H9 (cell line): ENCODE measurements at regions not wholly inside any gene's neighbourhood (a gene's known extent, or its start where the extent isn't known, plus 50 kb on each side); places are given as distances from the start of the nearest gene placed in this dataset.

Experiments
- DNase-seq: peaks from one replicate; pipeline ENCODE4 v3.0.0-alpha.2; 2017
- H2AFZ ChIP-seq: one replicate; pipeline ENCODE4 v1.6.1; 2013; ENCODE audit warnings: mild to moderate bottlenecking, low read length, control low read depth, moderate library complexity
- H2AK5ac ChIP-seq: 2 replicates; pipeline ENCODE4 v1.6.1; 2013; ENCODE audit warnings: low read length, control low read depth, mixed read lengths; ENCODE audit not compliant: insufficient read length
- H2BK120ac ChIP-seq: one replicate; pipeline ENCODE4 v1.6.1; 2013; ENCODE audit warnings: low read depth, mild to moderate bottlenecking, low read length, control low read depth, inconsistent platforms; ENCODE audit not compliant: poor library complexity, severe bottlenecking
- H2BK12ac ChIP-seq: 2 replicates; pipeline ENCODE4 v1.6.1; 2013; ENCODE audit warnings: low read length, control low read depth, mixed read lengths, low read depth; ENCODE audit not compliant: insufficient read length
- H2BK15ac ChIP-seq: 2 replicates; pipeline ENCODE4 v1.6.1; 2013; ENCODE audit warnings: low read depth, low read length, control low read depth
- H2BK20ac ChIP-seq: one replicate; pipeline ENCODE4 v1.6.1; 2013; ENCODE audit warnings: low read depth, mild to moderate bottlenecking, low read length, control low read depth, inconsistent platforms; ENCODE audit not compliant: poor library complexity, severe bottlenecking
- H2BK5ac ChIP-seq: 2 replicates; pipeline ENCODE4 v1.6.1; 2013; ENCODE audit warnings: low read length, control low read depth, mixed read lengths; ENCODE audit not compliant: insufficient read length
- H3K14ac ChIP-seq: 2 replicates; pipeline ENCODE4 v1.6.1; 2013; ENCODE audit warnings: low read length, control low read depth; ENCODE audit not compliant: insufficient read depth
- H3K18ac ChIP-seq: 2 replicates; pipeline ENCODE4 v1.6.1; 2013; ENCODE audit warnings: low read depth, mild to moderate bottlenecking, mixed read lengths, low read length, control low read depth; ENCODE audit not compliant: insufficient read length
- H3K23ac ChIP-seq: 2 replicates; pipeline ENCODE4 v1.6.1; 2013; ENCODE audit warnings: low read length, control low read depth, mixed read lengths, low read depth; ENCODE audit not compliant: insufficient read length
- H3K23me2 ChIP-seq: 2 replicates; pipeline ENCODE4 v1.6.1; 2013; ENCODE audit warnings: low read depth, mild to moderate bottlenecking, mixed read lengths, low read length, control low read depth; ENCODE audit not compliant: insufficient read length, poor library complexity, severe bottlenecking
- H3K27ac ChIP-seq: 2 replicates; pipeline ENCODE4 v1.5.1; 2013; ENCODE audit warnings: low read length, control low read depth, mixed read lengths, low read depth; ENCODE audit not compliant: insufficient read length
- H3K27me3 ChIP-seq: 2 replicates; pipeline ENCODE4 v1.6.1; 2013; ENCODE audit warnings: low read length, control low read depth, inconsistent platforms; ENCODE audit not compliant: insufficient read depth
- H3K4ac ChIP-seq: 2 replicates; pipeline ENCODE4 v1.6.1; 2013; ENCODE audit warnings: low read depth, mild to moderate bottlenecking, control low read depth, inconsistent platforms, low read length, moderate library complexity
- H3K4me1 ChIP-seq: 2 replicates; pipeline ENCODE4 v1.6.1; 2013; ENCODE audit warnings: low read length, control low read depth, inconsistent platforms; ENCODE audit not compliant: insufficient read depth
- H3K4me2 ChIP-seq: 2 replicates; pipeline ENCODE4 v1.6.1; 2013; ENCODE audit warnings: low read length, control low read depth, mixed read lengths; ENCODE audit not compliant: insufficient read length, insufficient read depth
- H3K56ac ChIP-seq: 2 replicates; pipeline ENCODE4 v1.6.1; 2013; ENCODE audit warnings: low read depth, mild to moderate bottlenecking, mixed read lengths, low read length, control low read depth; ENCODE audit not compliant: insufficient read length
- H3K79me1 ChIP-seq: 2 replicates; pipeline ENCODE4 v1.6.1; 2013; ENCODE audit warnings: low read depth, mild to moderate bottlenecking, moderate library complexity, low read length, control low read depth, inconsistent platforms; ENCODE audit not compliant: insufficient read depth, poor library complexity, severe bottlenecking
- H3K79me2 ChIP-seq: 2 replicates; pipeline ENCODE4 v1.6.1; 2013; ENCODE audit warnings: low read length, control low read depth, inconsistent platforms; ENCODE audit not compliant: insufficient read depth
- H3K9ac ChIP-seq: 2 replicates; pipeline ENCODE4 v1.6.1; 2013; ENCODE audit warnings: low read length, control low read depth, mixed read lengths; ENCODE audit not compliant: insufficient read length; ENCODE audit errors: extremely low read depth
- H3K9me3 ChIP-seq: one replicate; pipeline ENCODE4 v1.6.1; 2013; ENCODE audit warnings: low read depth, low read length, inconsistent platforms; ENCODE audit not compliant: control insufficient read depth
- H3T11ph ChIP-seq: one replicate; pipeline ENCODE4 v1.6.1; 2013; ENCODE audit warnings: mild to moderate bottlenecking, low read length, control low read depth, inconsistent platforms
- H4K20me1 ChIP-seq: one replicate; pipeline ENCODE4 v1.6.1; 2013; ENCODE audit not compliant: control insufficient read depth, insufficient read length, insufficient read depth
- H4K5ac ChIP-seq: 2 replicates; pipeline ENCODE4 v1.6.1; 2013; ENCODE audit warnings: low read depth, mild to moderate bottlenecking, mixed read lengths, low read length, control low read depth; ENCODE audit not compliant: insufficient read length
- H4K8ac ChIP-seq: replicated peaks from 2 replicates; pipeline ENCODE4 v1.6.1; 2013; ENCODE audit warnings: low read length, control low read depth, mixed read lengths, low read depth; ENCODE audit not compliant: insufficient read length
- H4K91ac ChIP-seq: 2 replicates; pipeline ENCODE4 v1.6.1; 2013; ENCODE audit warnings: low read depth, mild to moderate bottlenecking, moderate library complexity, mixed read lengths, low read length, control low read depth; ENCODE audit not compliant: insufficient read length
- H3K27ac Mint-ChIP-seq, 3 experiments: 2 replicates in 2 of 3; 3 replicates in 1 of 3; pipeline ENCODE4 v1.8.0; 2020 to 2021; ENCODE audit warnings: mixed read lengths in 3 of 3, mild to moderate bottlenecking in 1 of 3, moderate library complexity in 1 of 3
- H3K27me3 Mint-ChIP-seq: 2 replicates; pipeline ENCODE4 v1.8.0; 2021; ENCODE audit warnings: low read depth, mild to moderate bottlenecking, moderate library complexity, mixed read lengths
- H3K36me3 Mint-ChIP-seq, 3 experiments: 2 replicates in 2 of 3; 3 replicates in 1 of 3; pipeline ENCODE4 v1.8.0; 2020 to 2021; ENCODE audit warnings: low read depth in 3 of 3, mixed read lengths in 3 of 3; ENCODE audit not compliant: insufficient read depth in 1 of 3
- H3K4me1 Mint-ChIP-seq, 2 experiments: 2 replicates each; pipeline ENCODE4 v1.8.0; 2020; ENCODE audit warnings: mixed read lengths in 2 of 2
- H3K4me3 Mint-ChIP-seq, 2 experiments: 2 replicates in 1 of 2; 3 replicates in 1 of 2; pipeline ENCODE4 v1.8.0; 2020 to 2021; ENCODE audit warnings: mild to moderate bottlenecking in 2 of 2, mixed read lengths in 2 of 2, moderate library complexity in 1 of 2
- H3K9me3 Mint-ChIP-seq, 2 experiments: 2 replicates in 1 of 2; 3 replicates in 1 of 2; pipeline ENCODE4 v1.8.0; 2020; ENCODE audit warnings: mild to moderate bottlenecking in 2 of 2, mixed read lengths in 2 of 2, moderate library complexity in 1 of 2
- CTCF ChIP-seq: fragments of 200-600 bp; sonication (generic); conservative IDR thresholded peaks from 3 replicates; pipeline ENCODE4 v1.8.0; 2021; ENCODE audit warnings: antibody characterized with exemption, mild to moderate bottlenecking
- WGBS: extraction: QIAGEN DNeasy Blood & Tissue Kit; methylation state at CpG from one replicate; pipeline ENCODE4 v1.1.7; 2013; ENCODE audit warnings: missing lambda C conversion rate, low lambda C conversion rate, mixed read lengths; ENCODE audit not compliant: insufficient read length; ENCODE audit errors: extremely low coverage; 5-methylcytosine and 5-hydroxymethylcytosine counted together

DNA sequence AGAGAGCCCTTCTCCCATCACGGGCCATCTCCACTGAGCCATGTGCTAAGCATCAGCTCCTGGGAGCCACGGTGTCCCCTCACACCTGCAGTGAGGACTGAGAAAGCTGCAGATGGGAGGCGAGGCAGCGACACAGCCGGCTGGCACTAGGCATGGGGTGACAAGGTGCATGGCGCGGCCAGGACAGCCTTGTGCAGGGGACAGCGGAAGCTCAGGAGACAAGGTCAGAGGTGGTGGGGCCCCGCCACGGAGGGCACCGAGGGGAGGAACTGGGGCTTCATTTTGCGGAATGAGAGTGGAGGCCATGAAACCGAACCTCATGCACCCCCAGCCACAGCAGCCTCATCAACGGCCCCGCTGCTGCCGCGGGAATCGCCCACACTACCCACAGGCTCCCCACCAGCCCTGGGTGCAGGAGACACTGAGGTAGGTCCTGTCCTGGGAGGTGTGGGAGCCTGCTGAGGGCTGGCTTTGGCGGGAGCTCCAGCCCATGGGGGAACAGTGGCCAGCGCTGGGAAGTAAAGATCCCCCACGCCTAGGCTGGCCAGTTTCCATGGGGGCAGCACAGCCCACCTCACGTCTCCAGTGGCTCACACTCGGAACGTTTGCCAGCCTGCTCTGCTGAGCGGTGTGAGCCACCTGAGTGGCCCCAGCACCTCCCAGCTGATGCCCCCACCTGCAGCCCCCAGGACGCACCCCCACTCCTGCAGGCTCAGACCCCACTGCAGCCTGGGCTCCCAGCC lies 71.2 kb upstream of the INSIG1 start:
- Mint-ChIP-seq H3K9me3 (no peaks in the 10 kb centered on the region; a peak in 1 of 5 replicates), H3K4me3 (no peak overlapping the region), H3K36me3 (no peaks in the 10 kb centered on the region; a peak in 1 of 7 replicates), H3K27ac (no peak overlapping the region), H3K27me3 (peaks cover 55% of the 10 kb centered on the region), H3K4me1 (peaks cover 38 to 51% of the 10 kb centered on the region in 2 experiments)
- Histone ChIP-seq H4K8ac (no peak overlapping the region), H3K4me2 (no peak overlapping the region), H3K4ac (no peak overlapping the region), H2BK15ac (no peak overlapping the region), H4K91ac (no peak overlapping the region), H3K79me1 (no peaks in the 10 kb centered on the region), H2BK20ac (no peak overlapping the region), H2BK120ac (no peak overlapping the region), H3K79me2 (no peaks in the 10 kb centered on the region), H3K18ac (no peak overlapping the region), H3K9ac (no peak overlapping the region), H2AFZ (no peak overlapping the region), H3K9me3 (no peaks in the 10 kb centered on the region), H3K56ac (no peak overlapping the region), H2BK5ac (no peak overlapping the region), H3K23ac (no peak overlapping the region), H2AK5ac (no peak overlapping the region), H3K27ac (no peak overlapping the region), H3K27me3 (no peaks in the 10 kb centered on the region; the same call in 1 of the 2 replicates), H2BK12ac (no peak overlapping the region), H3K23me2 (no peaks in the 10 kb centered on the region), H3T11ph (no peak overlapping the region), H4K5ac (no peak overlapping the region), H4K20me1 (no peaks in the 10 kb centered on the region), H3K14ac (no peak overlapping the region), H3K4me1 (peaks cover 2% of the 10 kb centered on the region; the same call in 1 of the 2 replicates)
- no peak for DNase-seq
- no peak for TF ChIP-seq CTCF
- no CpG with 5 or more reads among the region's 26 CpGs for WGBS
